Thymus (tissue), 11 donors: ENCODE measurements at regions not wholly inside any gene's neighbourhood (a gene's known extent, or its start where the extent isn't known, plus 50 kb on each side); places are given as distances from the start of the nearest gene placed in this dataset.

Experiments
- DNase-seq, 9 donors: peaks; one replicate each; pipeline ENCODE4 v3.0.0-alpha.2; 2013; ENCODE audit warnings: low spot score in 9 of 9, low read depth in 6 of 9, missing footprints in 1 of 9
- H3K27ac ChIP-seq, 2 donors: one replicate each; pipeline ENCODE4 v1.5.1; 2013; ENCODE audit warnings: control low read depth in 1 of 2, low read depth in 1 of 2, low read length in 1 of 2, mild to moderate bottlenecking in 1 of 2, moderate library complexity in 1 of 2
- H3K27me3 ChIP-seq, 2 donors: one replicate each; pipeline ENCODE4 v1.5.1; 2013; ENCODE audit warnings: low read length in 1 of 2; ENCODE audit not compliant: control insufficient read depth in 2 of 2, insufficient read depth in 1 of 2
- H3K36me3 ChIP-seq, 2 donors: one replicate each; pipeline ENCODE4 v1.5.1; 2013; ENCODE audit warnings: low read length in 1 of 2, mild to moderate bottlenecking in 1 of 2, moderate library complexity in 1 of 2; ENCODE audit not compliant: control insufficient read depth in 2 of 2, insufficient read depth in 2 of 2
- H3K4me1 ChIP-seq, 2 donors: one replicate each; pipeline ENCODE4 v1.5.1; 2013; ENCODE audit warnings: low read length in 2 of 2; ENCODE audit not compliant: control insufficient read depth in 2 of 2, insufficient read depth in 2 of 2
- H3K4me3 ChIP-seq, 2 donors: one replicate each; pipeline ENCODE4 v1.5.1; 2013; ENCODE audit warnings: low read length in 2 of 2, control low read depth in 1 of 2, mild to moderate bottlenecking in 1 of 2
- H3K9me3 ChIP-seq, 2 donors: one replicate each; pipeline ENCODE4 v1.5.1; 2013; ENCODE audit warnings: low read length in 1 of 2, mild to moderate bottlenecking in 1 of 2; ENCODE audit not compliant: control insufficient read depth in 2 of 2, insufficient read depth in 1 of 2
- WGBS: extraction: QIAGEN DNeasy Blood & Tissue Kit; methylation state at CpG from one replicate; pipeline ENCODE4 v1.1.7; 2013; 5-methylcytosine and 5-hydroxymethylcytosine counted together
- donor health status: healthy.

DNA sequence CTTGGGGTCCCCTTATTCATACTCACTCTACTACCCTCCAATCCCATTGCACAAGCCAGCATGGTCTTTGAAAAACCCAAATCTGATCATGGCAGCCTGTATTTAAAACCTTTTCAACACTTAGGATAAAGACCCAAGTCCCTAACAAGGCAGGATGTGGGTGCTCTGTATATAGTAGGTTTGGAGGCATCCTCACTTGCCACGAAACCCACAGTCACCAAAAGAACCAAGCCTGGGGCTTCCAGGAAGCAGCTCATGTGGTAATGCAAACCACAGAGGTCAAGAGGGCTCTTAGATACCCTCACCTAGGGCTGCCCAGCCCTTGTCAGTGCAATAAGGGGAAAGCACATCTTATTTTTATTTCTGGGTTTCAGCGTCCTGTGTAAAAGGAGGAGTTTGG lies 218.6 kb upstream of the ASIC2 start:
- 40% methylated on average over 2 of the region's 2 CpGs for WGBS
- H3K4me1 ChIP-seq: no peaks in the 10 kb centered on the region
- peaks cover 0 to 2% of the 10 kb centered on the region in 2 donors for H3K27me3 ChIP-seq
- H3K4me3 ChIP-seq: no peak overlapping the region
- no peaks in the 10 kb centered on the region for H3K9me3 ChIP-seq
- H3K27ac ChIP-seq: no peak overlapping the region
- no peak for DNase-seq
- no peaks in the 10 kb centered on the region for H3K36me3 ChIP-seq

DNA sequence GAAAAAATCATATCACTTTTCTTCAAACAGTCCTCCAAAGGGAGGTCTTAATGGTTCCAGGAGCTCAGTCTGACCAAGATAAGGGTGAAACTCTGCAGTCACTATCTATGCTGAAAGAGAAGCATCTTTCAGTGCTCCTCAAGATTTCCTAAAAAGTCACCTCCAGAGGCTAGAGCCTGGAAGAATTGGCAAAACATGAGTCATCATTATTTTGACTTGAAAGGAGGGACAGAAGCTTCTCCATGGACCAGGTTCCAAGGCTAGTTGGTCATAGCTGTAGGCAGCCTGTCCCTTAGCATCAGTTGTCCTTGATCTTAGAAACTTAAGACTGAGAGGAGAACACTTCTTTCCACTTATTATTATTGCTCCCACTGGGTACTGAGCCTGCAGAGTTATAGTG lies 219.0 kb upstream of the ASIC2 start:
- H3K36me3 ChIP-seq: no peaks in the 10 kb centered on the region
- H3K27ac ChIP-seq: no peak overlapping the region
- no peaks in the 10 kb centered on the region for H3K4me1 ChIP-seq
- H3K4me3 ChIP-seq: no peak overlapping the region
- H3K27me3 ChIP-seq: peaks cover 0 to 2% of the 10 kb centered on the region in 2 donors
- no peaks in the 10 kb centered on the region for H3K9me3 ChIP-seq
- no peak for DNase-seq

DNA sequence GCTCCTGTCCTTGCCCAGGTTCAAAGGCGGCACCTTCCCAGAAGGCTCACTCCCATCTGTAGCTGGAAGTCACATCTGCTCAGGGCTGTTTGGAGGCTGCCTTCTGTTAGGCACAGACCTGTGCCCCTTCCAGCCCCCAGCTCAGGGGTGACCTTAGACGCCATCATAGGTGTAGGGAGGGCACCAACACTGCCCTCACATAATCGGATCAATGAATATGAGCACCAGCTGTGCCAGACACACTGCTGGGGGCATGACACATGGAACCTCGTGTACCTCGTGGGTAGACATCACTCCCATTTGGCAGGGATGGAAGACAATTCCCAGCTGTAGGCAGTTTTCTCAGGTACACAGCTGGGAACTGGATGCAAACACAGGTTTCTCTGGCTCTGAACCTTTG lies 220.7 kb upstream of the ASIC2 start:
- Histone ChIP-seq H3K4me3 (no peak overlapping the region), H3K27ac (no peak overlapping the region), H3K27me3 (no peaks in the 10 kb centered on the region), H3K36me3 (no peaks in the 10 kb centered on the region), H3K4me1 (no peaks in the 10 kb centered on the region), H3K9me3 (no peaks in the 10 kb centered on the region)
- WGBS: 91% methylated on average over 5 of the region's 5 CpGs
- DNase-seq: no peak

DNA sequence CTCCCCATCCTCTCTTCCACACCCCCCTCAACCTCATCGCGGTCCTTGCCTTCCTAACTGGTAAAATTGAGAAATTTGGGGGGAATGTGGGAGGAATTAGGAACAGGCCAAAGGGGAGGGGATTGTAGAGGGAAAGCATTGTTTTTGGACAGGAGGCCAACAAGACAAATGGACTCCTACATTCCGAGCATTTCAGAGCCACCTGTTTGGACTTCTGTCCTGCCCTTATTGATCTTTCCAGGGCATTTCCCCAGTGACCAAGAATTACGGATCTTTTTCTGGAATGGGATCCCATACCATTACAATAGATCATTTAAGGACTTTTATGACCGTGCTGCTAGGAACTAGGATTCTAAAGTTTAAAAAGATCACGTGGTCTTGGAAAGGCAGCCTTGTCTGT lies 221.3 kb upstream of the ASIC2 start:
- H3K4me3 ChIP-seq: no peak overlapping the region
- DNase-seq: no peak
- H3K9me3 ChIP-seq: no peaks in the 10 kb centered on the region
- no peak overlapping the region for H3K27ac ChIP-seq
- no peaks in the 10 kb centered on the region for H3K4me1 ChIP-seq
- WGBS: 91% methylated on average over 6 of the region's 6 CpGs
- no peaks in the 10 kb centered on the region for H3K27me3 ChIP-seq
- H3K36me3 ChIP-seq: no peaks in the 10 kb centered on the region

DNA sequence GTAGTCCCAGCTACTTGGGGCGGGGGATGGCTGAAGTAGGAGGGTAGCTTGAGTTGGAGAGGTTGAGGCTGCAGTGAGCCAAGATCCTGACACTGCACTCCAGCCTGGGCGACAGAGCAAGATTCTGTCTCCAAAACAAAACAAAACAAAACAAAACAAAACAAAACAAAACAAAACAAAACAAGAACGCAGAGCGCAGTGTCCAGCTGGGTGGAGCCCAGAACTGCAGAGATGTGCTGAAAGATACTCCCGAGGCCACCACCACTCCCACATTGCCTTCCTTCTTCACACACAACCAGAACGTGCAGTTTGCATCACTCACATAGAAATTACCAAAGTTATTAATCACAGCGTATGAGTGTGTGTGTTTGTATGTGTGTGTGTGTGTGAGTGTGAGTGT lies 222.9 kb upstream of the ASIC2 start:
- Histone ChIP-seq H3K9me3 (no peaks in the 10 kb centered on the region), H3K4me3 (no peak overlapping the region), H3K27ac (no peak overlapping the region), H3K27me3 (no peaks in the 10 kb centered on the region), H3K4me1 (no peaks in the 10 kb centered on the region), H3K36me3 (no peaks in the 10 kb centered on the region)
- WGBS: 88% methylated on average over 7 of the region's 7 CpGs
- no peak for DNase-seq

DNA sequence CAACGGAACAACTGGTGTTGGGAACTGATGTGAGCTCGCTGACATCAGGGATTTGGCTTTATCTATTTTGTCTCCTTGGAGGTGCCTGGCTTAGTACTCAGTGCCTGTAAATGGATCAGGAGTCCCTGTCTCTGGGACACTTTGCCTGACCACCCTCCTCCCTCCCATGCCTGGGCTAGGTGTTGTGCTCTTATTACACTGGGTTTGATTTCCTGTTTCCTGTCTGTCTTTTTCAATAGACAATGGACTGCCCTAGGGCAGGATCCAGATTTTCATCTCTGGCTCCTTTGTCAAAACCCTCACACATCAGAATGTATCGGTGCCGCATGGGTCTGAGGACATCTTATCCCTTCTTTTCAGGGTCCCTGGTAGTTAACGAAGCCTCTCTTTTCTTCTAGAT lies 223.6 kb upstream of the ASIC2 start:
- no peaks in the 10 kb centered on the region for H3K36me3 ChIP-seq
- H3K4me3 ChIP-seq: no peak overlapping the region
- DNase-seq: no peak
- no peaks in the 10 kb centered on the region for H3K27me3 ChIP-seq
- H3K27ac ChIP-seq: no peak overlapping the region
- no peaks in the 10 kb centered on the region for H3K4me1 ChIP-seq
- WGBS: 87% methylated on average over 5 of the region's 5 CpGs
- H3K9me3 ChIP-seq: no peaks in the 10 kb centered on the region

DNA sequence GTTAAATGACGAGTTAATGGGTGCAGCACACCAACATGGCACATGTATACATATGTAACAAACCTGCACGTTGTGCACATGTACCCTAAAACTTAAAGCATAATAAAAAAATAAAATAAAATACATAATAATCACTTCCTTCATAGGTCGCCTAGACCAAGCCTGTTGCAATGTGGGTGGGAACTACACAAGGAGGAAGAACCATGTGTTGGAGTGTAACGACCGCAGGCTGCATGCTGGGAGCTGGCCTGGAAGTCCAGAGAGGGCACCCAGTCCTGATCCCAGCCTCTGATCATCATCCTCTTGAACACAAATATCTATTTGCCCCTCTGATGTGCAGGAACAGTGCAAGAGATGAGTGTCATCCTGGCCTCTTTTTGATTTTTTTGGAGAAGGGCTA lies 224.7 kb upstream of the ASIC2 start:
- H3K27me3 ChIP-seq: no peaks in the 10 kb centered on the region
- H3K27ac ChIP-seq: no peak overlapping the region
- no peak overlapping the region for H3K4me3 ChIP-seq
- WGBS: 47% methylated on average over 4 of the region's 5 CpGs
- no peaks in the 10 kb centered on the region for H3K9me3 ChIP-seq
- no peak for DNase-seq
- H3K4me1 ChIP-seq: no peaks in the 10 kb centered on the region
- H3K36me3 ChIP-seq: no peaks in the 10 kb centered on the region

DNA sequence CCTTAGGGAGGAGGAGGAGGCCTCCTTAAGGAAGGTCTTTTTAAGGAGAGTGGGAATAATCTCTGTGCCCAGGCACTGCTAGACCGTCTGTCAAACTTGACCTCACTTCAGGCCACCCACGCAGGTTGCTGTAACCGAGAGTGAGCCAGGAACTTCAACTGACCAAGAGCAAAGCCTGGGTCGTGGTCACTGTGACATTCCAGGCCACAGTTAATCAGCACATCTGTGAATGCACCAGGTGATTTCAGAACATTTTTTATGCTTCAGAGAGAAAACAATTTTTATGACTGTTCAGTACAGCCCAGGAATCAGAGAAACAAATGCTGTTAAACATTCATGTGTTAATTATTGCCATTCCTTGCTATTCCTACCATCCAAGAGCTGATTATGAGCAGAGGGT lies 226.6 kb upstream of the ASIC2 start:
- H3K4me1 ChIP-seq: no peaks in the 10 kb centered on the region

DNA sequence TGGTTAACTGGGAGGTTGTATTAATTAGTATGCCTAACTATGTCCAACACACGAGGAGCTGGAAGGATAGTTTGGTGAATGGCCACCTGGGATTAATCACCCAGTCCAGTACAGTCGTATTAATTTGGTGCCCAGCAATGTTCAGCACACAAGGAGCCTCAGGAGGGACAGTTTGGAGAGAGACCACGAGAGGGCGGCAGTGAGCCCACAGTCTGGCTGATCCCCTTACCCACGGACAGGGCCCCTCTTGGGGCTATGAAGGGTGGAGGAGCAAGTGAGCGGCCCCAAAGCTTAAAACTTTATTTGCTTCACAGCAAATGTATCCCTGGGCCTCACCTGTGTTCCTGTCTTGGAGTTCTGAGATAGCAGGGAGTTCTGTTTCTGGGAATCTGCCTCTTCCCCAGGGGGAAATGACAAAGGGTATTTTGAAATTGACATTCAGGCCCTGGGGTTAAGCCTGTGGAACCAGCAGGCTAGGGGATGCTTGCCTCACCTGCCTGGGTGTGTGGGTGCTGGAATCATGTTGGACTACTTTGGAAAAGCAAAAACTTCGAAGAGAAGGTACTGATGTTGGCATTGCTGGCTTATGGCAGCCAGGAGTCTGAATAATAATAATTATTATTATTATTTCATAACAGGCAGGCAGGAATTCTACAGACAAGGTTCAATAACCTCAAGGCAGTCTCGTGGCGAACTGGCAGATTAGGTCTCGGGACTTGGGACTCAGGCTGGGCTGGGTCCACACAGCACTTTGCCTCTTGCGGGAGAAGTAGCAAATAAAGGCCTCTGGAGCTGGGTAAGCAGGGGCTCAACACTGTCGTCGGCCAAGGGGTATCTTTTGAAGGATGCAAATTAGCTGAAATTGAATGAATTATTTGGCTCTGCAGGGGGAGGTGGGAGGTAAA lies 227.6 kb upstream of the ASIC2 start:
- Histone ChIP-seq H3K36me3 (no peaks in the 10 kb centered on the region), H3K4me3 (no peak overlapping the region), H3K27ac (no peak overlapping the region), H3K9me3 (no peaks in the 10 kb centered on the region), H3K4me1 (no peaks in the 10 kb centered on the region), H3K27me3 (no peaks in the 10 kb centered on the region)
- WGBS: 54% methylated on average over 13 of the region's 13 CpGs
- DNase-seq: peak in 5 of 9 donors; percentile 12 to 38 (median 23)

More for the DNA sequence above, 226.6 kb upstream of the ASIC2 start:
- no peaks in the 10 kb centered on the region for H3K27me3 ChIP-seq
- no peak for DNase-seq
- WGBS: 80% methylated on average over 4 of the region's 4 CpGs
- no peaks in the 10 kb centered on the region for H3K9me3 ChIP-seq
- no peak overlapping the region for H3K27ac ChIP-seq
- H3K4me3 ChIP-seq: no peak overlapping the region
- no peaks in the 10 kb centered on the region for H3K36me3 ChIP-seq
